HG03103 (cell line): ENCODE measurements at regions not wholly inside any gene's neighbourhood (a gene's known extent, or its start where the extent isn't known, plus 50 kb on each side); places are given as distances from the start of the nearest gene placed in this dataset.

ENCODE experiments used
- ATAC-seq: cut with Tn5 transposase; IDR thresholded peaks from one replicate; pipeline ENCODE4 v1.9.1; 2021; ENCODE audit warnings: low read depth; ENCODE audit not compliant: unreplicated experiment

GRCh38 chr9:13990994-13991393 is 322.9 kb downstream of the NFIB start:
- ATAC-seq = no peak

DNA sequence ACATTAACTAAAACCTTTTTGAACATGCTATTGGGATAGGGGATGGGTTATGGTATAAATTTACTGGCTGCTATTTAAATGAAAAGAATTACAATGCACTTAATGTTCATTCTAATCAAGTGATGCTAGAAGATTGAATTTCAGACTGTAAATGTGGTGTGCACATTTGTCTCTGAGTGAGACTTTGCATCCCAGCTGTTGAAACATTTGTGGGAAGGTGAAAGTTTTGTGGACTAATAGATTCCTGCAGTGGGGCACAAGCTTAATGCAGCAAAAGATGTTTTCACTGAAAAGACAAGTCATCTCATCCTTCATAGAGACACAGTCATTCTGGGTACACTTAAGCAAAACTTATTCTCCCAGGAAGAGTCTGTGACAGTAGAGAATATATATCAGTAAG is 323.6 kb downstream of the NFIB start:
- ATAC-seq = no peak

- ATAC-seq = no peak
These were observed 325.0 kb downstream of the NFIB start for GRCh38 chr9:13988944-13989343.

- ATAC-seq = no peak
These were observed 330.3 kb downstream of the NFIB start for GRCh38 chr9:13983607-13984006.

- ATAC-seq = no peak
These were observed 334.0 kb downstream of the NFIB start for GRCh38 chr9:13979941-13980318.

- no peak for ATAC-seq
These were observed 338.2 kb downstream of the NFIB start for GRCh38 chr9:13975611-13976290.

GRCh38 chr9:13974891-13975290 is 339.1 kb downstream of the NFIB start:
- ATAC-seq = no peak

GRCh38 chr9:13971966-13972655 is 341.8 kb downstream of the NFIB start:
- no peak for ATAC-seq

- ATAC-seq = no peak
These were observed 342.5 kb downstream of the NFIB start for GRCh38 chr9:13971415-13971814.

- no peak for ATAC-seq
These were observed 343.5 kb downstream of the NFIB start for GRCh38 chr9:13970426-13970825.

DNA sequence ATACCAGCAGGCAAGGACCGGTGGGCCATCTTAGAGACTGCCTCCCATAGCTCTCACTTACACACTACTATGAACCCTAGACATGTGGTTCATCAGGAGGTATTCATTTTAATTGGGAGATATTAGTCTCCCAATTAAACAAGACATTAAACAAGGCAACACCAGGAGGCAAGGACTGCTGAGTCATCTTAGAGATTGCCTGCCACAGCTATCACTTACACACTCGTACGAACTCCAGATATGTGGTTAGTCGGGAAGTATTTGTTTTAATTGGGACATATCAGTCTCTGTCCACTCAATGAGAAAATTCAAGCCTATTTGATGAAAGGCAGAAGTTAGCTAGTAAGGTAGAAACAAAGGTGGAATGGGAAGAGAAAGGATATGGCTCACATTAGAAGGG is 343.9 kb downstream of the NFIB start:
- no peak for ATAC-seq

GRCh38 chr9:13967438-13967837 is 346.5 kb downstream of the NFIB start:
- ATAC-seq = no peak

GRCh38 chr9:13967011-13967410 is 346.9 kb downstream of the NFIB start:
- ATAC-seq = no peak

GRCh38 chr9:13963005-13963653 is 350.8 kb downstream of the NFIB start:
- ATAC-seq = no peak

DNA sequence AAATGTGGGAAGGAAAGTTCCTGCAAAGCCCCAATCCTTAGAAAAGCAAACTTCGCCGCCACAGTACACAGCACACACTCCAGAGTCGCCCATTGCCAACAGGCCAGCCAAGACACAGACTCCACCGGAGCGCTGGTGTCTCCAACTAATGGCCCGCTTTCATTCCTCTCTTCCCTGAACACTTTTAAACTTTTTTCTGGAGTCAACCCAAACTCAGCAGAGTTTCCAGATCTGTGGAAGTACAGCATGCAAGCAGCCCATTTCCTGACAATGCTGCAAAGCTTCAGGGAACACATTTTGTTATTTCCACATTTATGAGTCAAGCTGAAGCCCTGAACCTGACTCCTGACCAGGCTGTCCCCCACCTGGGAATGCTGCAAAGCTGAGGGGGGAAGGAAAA is 351.9 kb downstream of the NFIB start:
- no peak for ATAC-seq

- no peak for ATAC-seq
These were observed 353.8 kb downstream of the NFIB start for GRCh38 chr9:13960011-13960765.

DNA sequence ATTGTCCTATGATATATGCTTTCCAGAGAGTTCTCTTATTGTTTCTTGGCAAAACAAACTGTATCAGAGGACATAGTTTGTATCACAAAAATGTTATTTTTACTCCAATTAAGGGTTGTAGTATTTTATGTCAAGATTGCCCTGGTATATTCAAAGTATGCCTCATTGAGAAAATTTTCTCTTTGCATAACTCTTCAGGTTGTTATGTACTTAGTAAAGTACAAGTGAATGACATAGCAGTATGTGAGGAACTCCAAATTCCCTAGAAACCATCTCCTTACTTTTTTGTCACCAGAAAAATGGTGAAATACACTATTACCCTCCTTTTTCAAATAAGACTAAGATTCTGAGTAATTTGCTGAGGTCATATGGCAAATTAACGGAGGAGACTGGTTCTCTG is 355.3 kb downstream of the NFIB start:
- ATAC-seq = no peak

DNA sequence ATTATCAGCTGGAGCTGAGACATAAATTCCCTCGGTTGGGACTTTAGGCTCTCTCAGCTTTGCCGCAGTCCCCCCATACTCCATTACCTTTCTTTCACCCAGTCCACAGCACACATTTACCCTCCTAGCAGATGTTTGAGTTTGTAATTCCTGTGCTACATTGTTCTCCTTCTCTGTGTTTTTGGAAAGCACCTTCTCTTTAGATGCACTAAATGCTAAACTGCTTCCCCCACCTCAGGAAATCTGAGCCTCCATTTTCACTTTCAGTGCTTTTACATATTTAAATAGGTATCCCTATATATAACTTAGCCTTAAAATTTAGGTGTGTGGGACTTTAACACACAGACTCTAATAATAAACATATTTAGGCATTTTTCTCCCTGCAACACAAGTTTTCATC is 356.9 kb downstream of the NFIB start:
- ATAC-seq = no peak

- no peak for ATAC-seq
These were observed 357.8 kb downstream of the NFIB start for GRCh38 chr9:13956107-13956506.

- no peak for ATAC-seq
These were observed 361.0 kb downstream of the NFIB start for GRCh38 chr9:13952906-13953305.

GRCh38 chr9:13948037-13948436 is 365.9 kb downstream of the NFIB start:
- ATAC-seq = no peak
